ENCODE measurements at regions not wholly inside any gene's neighbourhood (a gene's known extent, or its start where the extent isn't known, plus 50 kb on each side); places are given as distances from the start of the nearest gene placed in this dataset.

- TF ChIP-seq POLR2AphosphoS5 (IDR thresholded peaks at IDR 0.05; ENCODE audit: low read depth, low read length) (no peak), FOXP2 (optimal IDR thresholded peaks at IDR 0.05; ENCODE audit: borderline replicate concordance, extremely low read depth, extremely low read length, insufficient read depth) (no peak), SIN3A (IDR thresholded peaks at IDR 0.05; ENCODE audit: borderline replicate concordance, insufficient read depth, low read length) (no peak), REST (IDR thresholded peaks at IDR 0.05; ENCODE audit: insufficient read depth in 1 of 2, low read depth in 2 of 2, low read length in 2 of 2) (no peak), TAF1 (IDR thresholded peaks at IDR 0.05; ENCODE audit: borderline replicate concordance, insufficient read depth, low read length) (no peak)
Observed at GRCh38 chr21:32087447-32087846, 191.4 kb downstream of the MIS18A start.

- TF ChIP-seq SIN3A (IDR thresholded peaks at IDR 0.05; ENCODE audit: borderline replicate concordance, insufficient read depth, low read length) (no peak), FOXP2 (optimal IDR thresholded peaks at IDR 0.05; ENCODE audit: borderline replicate concordance, extremely low read depth, extremely low read length, insufficient read depth) (no peak), TAF1 (IDR thresholded peaks at IDR 0.05; ENCODE audit: borderline replicate concordance, insufficient read depth, low read length) (no peak), POLR2AphosphoS5 (IDR thresholded peaks at IDR 0.05; ENCODE audit: low read depth, low read length) (no peak), REST (IDR thresholded peaks at IDR 0.05; ENCODE audit: insufficient read depth in 1 of 2, low read depth in 2 of 2, low read length in 2 of 2) (no peak)
Observed at GRCh38 chr21:32083197-32083596, 195.7 kb downstream of the MIS18A start.

DNA sequence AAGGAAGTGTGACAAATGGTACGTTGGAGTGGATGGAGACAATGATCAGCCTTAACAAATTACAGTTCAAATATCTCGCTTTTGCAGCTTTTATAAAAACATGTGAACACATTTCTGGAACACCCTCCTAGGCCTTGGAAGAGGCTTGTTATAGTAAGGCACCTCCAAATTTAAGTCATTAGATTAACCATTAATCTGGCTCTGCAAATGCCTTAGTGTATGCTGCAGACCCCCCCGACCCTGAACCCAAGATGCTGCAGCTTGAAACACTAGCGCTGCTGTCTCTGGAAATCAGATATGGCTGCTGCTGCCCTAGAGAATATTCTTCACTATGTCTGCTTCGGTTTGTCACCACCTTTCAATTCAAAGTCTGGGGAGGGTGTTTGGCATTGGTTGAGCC, 196.4 kb downstream of the MIS18A start:
- TF ChIP-seq TAF1 (IDR thresholded peaks at IDR 0.05; ENCODE audit: borderline replicate concordance, insufficient read depth, low read length): no peak
- no peak for TF ChIP-seq FOXP2 (optimal IDR thresholded peaks at IDR 0.05; ENCODE audit: borderline replicate concordance, extremely low read depth, extremely low read length, insufficient read depth)
- no peak for TF ChIP-seq REST (IDR thresholded peaks at IDR 0.05; ENCODE audit: insufficient read depth in 1 of 2, low read depth in 2 of 2, low read length in 2 of 2)
- no peak for TF ChIP-seq POLR2AphosphoS5 (IDR thresholded peaks at IDR 0.05; ENCODE audit: low read depth, low read length)
- TF ChIP-seq SIN3A (IDR thresholded peaks at IDR 0.05; ENCODE audit: borderline replicate concordance, insufficient read depth, low read length): no peak

GRCh38 chr21:32073593-32073992, 200.8 kb downstream of the HUNK start:
- no peak for TF ChIP-seq TAF1 (IDR thresholded peaks at IDR 0.05; ENCODE audit: borderline replicate concordance, insufficient read depth, low read length)
- TF ChIP-seq FOXP2 (optimal IDR thresholded peaks at IDR 0.05; ENCODE audit: borderline replicate concordance, extremely low read depth, extremely low read length, insufficient read depth): no peak
- TF ChIP-seq SIN3A (IDR thresholded peaks at IDR 0.05; ENCODE audit: borderline replicate concordance, insufficient read depth, low read length): no peak
- TF ChIP-seq POLR2AphosphoS5 (IDR thresholded peaks at IDR 0.05; ENCODE audit: low read depth, low read length): no peak
- TF ChIP-seq REST (IDR thresholded peaks at IDR 0.05; ENCODE audit: insufficient read depth in 1 of 2, low read depth in 2 of 2, low read length in 2 of 2): no peak

DNA sequence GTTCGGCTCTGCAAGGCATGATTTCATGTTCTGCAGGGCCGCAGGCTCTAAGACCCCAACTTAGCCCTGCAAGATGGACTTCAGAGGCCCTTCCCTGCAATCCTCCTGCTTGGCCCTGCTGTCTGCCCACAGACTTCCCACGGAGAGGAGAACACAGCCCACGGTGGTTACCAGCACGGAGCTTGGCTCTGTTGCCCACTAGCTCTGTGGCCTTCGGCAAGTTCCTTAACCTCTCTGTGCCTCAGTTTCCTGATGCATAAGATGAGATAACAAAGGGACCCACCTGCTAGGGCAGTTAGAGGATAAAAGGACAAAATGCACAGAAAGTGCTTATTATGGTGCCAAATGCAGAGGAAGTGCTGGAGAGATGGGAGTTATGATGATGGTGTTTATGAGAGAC, 200.4 kb downstream of the HUNK start:
- TF ChIP-seq SIN3A (IDR thresholded peaks at IDR 0.05; ENCODE audit: borderline replicate concordance, insufficient read depth, low read length) (no peak), POLR2AphosphoS5 (IDR thresholded peaks at IDR 0.05; ENCODE audit: low read depth, low read length) (no peak), FOXP2 (optimal IDR thresholded peaks at IDR 0.05; ENCODE audit: borderline replicate concordance, extremely low read depth, extremely low read length, insufficient read depth) (no peak), REST (IDR thresholded peaks at IDR 0.05; ENCODE audit: insufficient read depth in 1 of 2, low read depth in 2 of 2, low read length in 2 of 2) (no peak)

Measured in PFSK-1 (cell line).